Pancreas (tissue), 10 donors: ENCODE measurements at regions not wholly inside any gene's neighbourhood (a gene's known extent, or its start where the extent isn't known, plus 50 kb on each side); places are given as distances from the start of the nearest gene placed in this dataset.

ENCODE experiments used
- ATAC-seq, 4 donors: fragments of 200-7000 bp; cut with Tn5 transposase; one replicate each; pipeline versions ENCODE4 v1.8.0 to v1.9.1; 2020; ENCODE audit warnings: mild to moderate bottlenecking in 4 of 4, moderate library complexity in 4 of 4
- DNase-seq, 6 donors: peaks; one replicate each; pipeline ENCODE4 v3.0.0-alpha.2; 2020
- FAIRE-seq: peaks from 2 replicates; lab custom pipeline; 2012; peaks lifted over from hg19 to GRCh38; lab: Jason Lieb, UNC
- H3K27ac ChIP-seq, 4 donors: fragments of 200-600 bp; sonication (generic); 1 replicate in 3 of 4; 2 replicates in 1 of 4; pipeline versions ENCODE4 v1.5.0 to v1.8.0; 2020
- H3K27me3 ChIP-seq, 4 donors: fragments of 200-600 bp; one replicate each; pipeline ENCODE4 v1.8.0; 2021
- H3K36me3 ChIP-seq, 3 donors: fragments of 200-600 bp; sonication (generic) in 1 of 3; one replicate each; pipeline versions ENCODE4 v1.5.0 to v1.8.0; 2020 to 2021
- H3K4me1 ChIP-seq, 3 donors: fragments of 200-600 bp; one replicate each; pipeline ENCODE4 v1.8.0; 2021
- H3K4me3 ChIP-seq, 4 donors: fragments of 200-600 bp; sonication (generic) in 2 of 4; one replicate each; pipeline versions ENCODE4 v1.5.0 to v1.8.0; 2020 to 2021
- H3K9me3 ChIP-seq, 4 donors: fragments of 200-600 bp; one replicate each; pipeline ENCODE4 v1.8.0; 2021
- CTCF ChIP-seq, 4 donors: fragments of 200-600 bp; sonication (generic) in 3 of 4; IDR thresholded peaks; one replicate each; pipeline versions ENCODE4 v1.5.0 to v1.8.0; 2021; ENCODE audit warnings: antibody characterized with exemption in 4 of 4
- WGBS, 2 donors: extraction: QIAGEN DNeasy Blood & Tissue Kit; methylation state at CpG; one replicate each; pipeline ENCODE4 v1.1.7; 2013; 5-methylcytosine and 5-hydroxymethylcytosine counted together
- intact Hi-C, 3 donors: fragments of 100-400 bp; cut with DNase I; formaldehyde crosslinking; loops; one replicate each; pipeline versions ENCODE4 v1.11.1 to v1.14.2; 2022
- donor health status: healthy with polysubstance abuse.
- donor health status: DM: no; HTN: no; CAD: no; lungs with moderate emphysema.
- donor health status: DM: no; HTN: no; CAD: no.
- donor health status: control.
- donor health status: control.
- donor health status: Bipolar disorder and iron deficiency.
- donor health status: DM: yes; HTN: yes; CAD: no.
- donor health status: DM: no; HTN: no; CAD: no.
- donor health status: DM: no; HTN: no; CAD: no.
- donor health status: DM: yes; HTN: yes; CAD: no.

GRCh38 chr2:200757399-200757798 lies 54.3 kb upstream of the BZW1 start:
- Histone ChIP-seq H3K36me3 (no peaks in the 10 kb centered on the region), H3K27ac (no peak overlapping the region), H3K27me3 (peaks cover 0 to 4% (median 0%) of the 10 kb centered on the region in 4 donors), H3K4me3 (no peak overlapping the region), H3K4me1 (no peaks in the 10 kb centered on the region), H3K9me3 (no peaks in the 10 kb centered on the region)
- DNase-seq: no peak
- ATAC-seq: no peak
- 61 to 64% methylated on average over 4 of the region's 4 CpGs for WGBS, 2 donors
- intact Hi-C loops: no loop called here
- no peak for TF ChIP-seq CTCF (IDR thresholded peaks at IDR 0.05)
- FAIRE-seq: no peak

- Histone ChIP-seq H3K9me3 (no peaks in the 10 kb centered on the region), H3K4me3 (no peak overlapping the region), H3K27me3 (peaks cover 0 to 4% (median 0%) of the 10 kb centered on the region in 4 donors), H3K27ac (no peak overlapping the region), H3K36me3 (no peaks in the 10 kb centered on the region), H3K4me1 (no peaks in the 10 kb centered on the region)
- ATAC-seq (no peak), DNase-seq (no peak), FAIRE-seq (no peak)
- no peak for TF ChIP-seq CTCF (IDR thresholded peaks at IDR 0.05)
- intact Hi-C loops: no loop called here
- WGBS, 2 donors: 62 to 70% methylated on average over 4 of the region's 4 CpGs
These were observed 53.4 kb upstream of the BZW1 start for GRCh38 chr2:200758341-200758740.

GRCh38 chr2:200761266-200761665 lies 50.4 kb upstream of the BZW1 start:
- WGBS, 2 donors: 52 to 65% methylated on average over 1 of the region's 1 CpG
- Histone ChIP-seq H3K9me3 (no peaks in the 10 kb centered on the region), H3K4me1 (no peaks in the 10 kb centered on the region), H3K36me3 (no peaks in the 10 kb centered on the region), H3K27me3 (peaks cover 0 to 4% (median 0%) of the 10 kb centered on the region in 4 donors), H3K4me3 (no peak overlapping the region), H3K27ac (no peak overlapping the region)
- intact Hi-C loops: no loop called here
- TF ChIP-seq CTCF (IDR thresholded peaks at IDR 0.05): no peak
- ATAC-seq: no peak
- DNase-seq: no peak
- FAIRE-seq: no peak
